T-helper 17 cell (primary cell): ENCODE measurements at regions not wholly inside any gene's neighbourhood (a gene's known extent, or its start where the extent isn't known, plus 50 kb on each side); places are given as distances from the start of the nearest gene placed in this dataset.
"Not testable (repeated sequence)": the region's sequence is repeated elsewhere in the genome, so short reads cannot be mapped to it uniquely, and the experiment has no call there.

Experiments
- ATAC-seq: fragments of 150-1000 bp; cut with Tn5 transposase; 2 replicates; pipeline ENCODE4 v1.10.0; 2021; ENCODE audit warnings: mild to moderate bottlenecking, moderate library complexity
- DNase-seq, 3 donors: peaks; one replicate each; pipeline versions ENCODE4 v3.0.0 to v3.0.0-alpha.2; 2020 to 2021
- H3K9me3 ChIP-seq: one replicate; pipeline ENCODE4 v1.7.0; 2013; ENCODE audit warnings: low read length, mild to moderate bottlenecking; ENCODE audit not compliant: control insufficient read depth, poor library complexity, severe bottlenecking
- H3K27ac Mint-ChIP-seq: one replicate; pipeline ENCODE4 v1.8.0; 2022; ENCODE audit warnings: mild to moderate bottlenecking, moderate library complexity, mixed read lengths
- H3K27me3 Mint-ChIP-seq: one replicate; pipeline ENCODE4 v1.8.0; 2022; ENCODE audit warnings: mixed read lengths
- H3K36me3 Mint-ChIP-seq: one replicate; pipeline ENCODE4 v1.8.0; 2022; ENCODE audit warnings: low read depth, mixed read lengths
- H3K4me1 Mint-ChIP-seq: one replicate; pipeline ENCODE4 v1.8.0; 2022; ENCODE audit warnings: mild to moderate bottlenecking, mixed read lengths
- H3K4me3 Mint-ChIP-seq: one replicate; pipeline ENCODE4 v1.8.0; 2022; ENCODE audit warnings: mild to moderate bottlenecking, moderate library complexity, mixed read lengths

- ATAC-seq: no peak
- no peak for DNase-seq
- H3K9me3 ChIP-seq: peaks cover 2% of the 10 kb centered on the region
- Mint-ChIP-seq H3K4me1 (no peaks in the 10 kb centered on the region), H3K4me3 (no peak overlapping the region), H3K27me3 (no peaks in the 10 kb centered on the region), H3K27ac (no peak overlapping the region), H3K36me3 (no peaks in the 10 kb centered on the region)
These were observed 74.6 kb upstream of the SHOX start for GRCh38 chrX:555725-556666.

- not testable (repeated sequence) for H3K4me1 Mint-ChIP-seq, H3K9me3 ChIP-seq, H3K4me3 Mint-ChIP-seq, DNase-seq, H3K27ac Mint-ChIP-seq, H3K36me3 Mint-ChIP-seq, H3K27me3 Mint-ChIP-seq, ATAC-seq
These were observed 73.0 kb upstream of the SHOX start for GRCh38 chrX:557601-558000.

- H3K9me3 ChIP-seq, H3K36me3 Mint-ChIP-seq, ATAC-seq, H3K27ac Mint-ChIP-seq, H3K27me3 Mint-ChIP-seq, DNase-seq, H3K4me3 Mint-ChIP-seq, H3K4me1 Mint-ChIP-seq: not testable (repeated sequence)
These were observed 71.3 kb upstream of the SHOX start for GRCh38 chrX:559282-559681.

GRCh38 chrX:567891-568290, 62.7 kb upstream of the SHOX start:
- Mint-ChIP-seq H3K27ac (no peak overlapping the region), H3K27me3 (no peaks in the 10 kb centered on the region), H3K36me3 (no peaks in the 10 kb centered on the region), H3K4me1 (no peaks in the 10 kb centered on the region), H3K4me3 (no peak overlapping the region)
- DNase-seq (no peak), ATAC-seq (no peak)
- H3K9me3 ChIP-seq: no peaks in the 10 kb centered on the region

- no peak overlapping the region for H3K4me3 Mint-ChIP-seq
- no peaks in the 10 kb centered on the region for H3K9me3 ChIP-seq
- ATAC-seq: no peak
These were observed 62.3 kb upstream of the SHOX start for GRCh38 chrX:568311-568710.

GRCh38 chrX:572538-573124, 58.0 kb upstream of the SHOX start:
- Mint-ChIP-seq H3K4me1 (no peaks in the 10 kb centered on the region), H3K36me3 (no peaks in the 10 kb centered on the region), H3K27me3 (no peaks in the 10 kb centered on the region), H3K27ac (no peak overlapping the region), H3K4me3 (no peak overlapping the region)
- ATAC-seq (no peak), DNase-seq (no peak)
- no peaks in the 10 kb centered on the region for H3K9me3 ChIP-seq

More at GRCh38 chrX:568311-568710, 62.3 kb upstream of the SHOX start:
- Mint-ChIP-seq H3K27me3 (no peaks in the 10 kb centered on the region), H3K27ac (no peak overlapping the region), H3K4me1 (no peaks in the 10 kb centered on the region), H3K36me3 (no peaks in the 10 kb centered on the region)
- no peak for DNase-seq

GRCh38 chrX:574251-574650, 56.3 kb upstream of the SHOX start:
- Mint-ChIP-seq H3K4me3 (no peak overlapping the region), H3K36me3 (no peaks in the 10 kb centered on the region), H3K27me3 (no peaks in the 10 kb centered on the region), H3K4me1 (no peaks in the 10 kb centered on the region), H3K27ac (no peak overlapping the region)
- H3K9me3 ChIP-seq: no peaks in the 10 kb centered on the region
- DNase-seq: no peak
- no peak for ATAC-seq

- H3K4me3 Mint-ChIP-seq: no peak overlapping the region
- no peak overlapping the region for H3K27ac Mint-ChIP-seq
- DNase-seq (no peak), ATAC-seq (no peak)
- H3K4me1 Mint-ChIP-seq: no peaks in the 10 kb centered on the region
- H3K27me3 Mint-ChIP-seq: no peaks in the 10 kb centered on the region
- H3K36me3 Mint-ChIP-seq: no peaks in the 10 kb centered on the region
- H3K9me3 ChIP-seq: no peaks in the 10 kb centered on the region
These were observed 55.8 kb upstream of the SHOX start for GRCh38 chrX:574830-575229.

GRCh38 chrX:576904-577560, 53.6 kb upstream of the SHOX start:
- H3K27ac Mint-ChIP-seq: no peak overlapping the region
- H3K9me3 ChIP-seq: no peaks in the 10 kb centered on the region
- H3K4me3 Mint-ChIP-seq: no peak overlapping the region

GRCh38 chrX:578531-578930, 52.1 kb upstream of the SHOX start:
- no peaks in the 10 kb centered on the region for H3K36me3 Mint-ChIP-seq
- H3K4me3 Mint-ChIP-seq: no peak overlapping the region
- ATAC-seq (no peak), DNase-seq (no peak)
- H3K4me1 Mint-ChIP-seq: no peaks in the 10 kb centered on the region
- no peaks in the 10 kb centered on the region for H3K27me3 Mint-ChIP-seq
- H3K9me3 ChIP-seq: no peaks in the 10 kb centered on the region
- no peak overlapping the region for H3K27ac Mint-ChIP-seq

More at GRCh38 chrX:576904-577560, 53.6 kb upstream of the SHOX start:
- Mint-ChIP-seq H3K36me3 (no peaks in the 10 kb centered on the region), H3K27me3 (no peaks in the 10 kb centered on the region), H3K4me1 (no peaks in the 10 kb centered on the region)
- ATAC-seq (no peak), DNase-seq (no peak)

- ATAC-seq: no peak
- Mint-ChIP-seq H3K4me1 (no peaks in the 10 kb centered on the region), H3K36me3 (no peaks in the 10 kb centered on the region), H3K27ac (no peak overlapping the region), H3K27me3 (no peaks in the 10 kb centered on the region), H3K4me3 (no peak overlapping the region)
- H3K9me3 ChIP-seq: no peaks in the 10 kb centered on the region
- DNase-seq: no peak
These were observed 50.6 kb upstream of the SHOX start for GRCh38 chrX:580030-580429.
